AG09309 (cell line): ENCODE measurements at regions not wholly inside any gene's neighbourhood (a gene's known extent, or its start where the extent isn't known, plus 50 kb on each side); places are given as distances from the start of the nearest gene placed in this dataset.

Experiments used
- DNase-seq: peaks from one replicate; pipeline ENCODE4 v3.0.0-alpha.2; 2010; ENCODE audit warnings: low read depth
- H3K4me3 ChIP-seq: 2 replicates; pipeline ENCODE4 v1.5.1; 2011; ENCODE audit warnings: mild to moderate bottlenecking, low read depth, low read length, moderate library complexity; ENCODE audit not compliant: control insufficient read depth
- TF ChIP-seq, protein P1 (sequence below): IDR thresholded peaks from 2 replicates; pipeline ENCODE4 v1.5.1; 2011; ENCODE audit warnings: mild to moderate bottlenecking, low read depth, low read length, inconsistent platforms; ENCODE audit not compliant: insufficient read depth, control insufficient read depth; ENCODE audit errors: missing control alignments

DNA sequence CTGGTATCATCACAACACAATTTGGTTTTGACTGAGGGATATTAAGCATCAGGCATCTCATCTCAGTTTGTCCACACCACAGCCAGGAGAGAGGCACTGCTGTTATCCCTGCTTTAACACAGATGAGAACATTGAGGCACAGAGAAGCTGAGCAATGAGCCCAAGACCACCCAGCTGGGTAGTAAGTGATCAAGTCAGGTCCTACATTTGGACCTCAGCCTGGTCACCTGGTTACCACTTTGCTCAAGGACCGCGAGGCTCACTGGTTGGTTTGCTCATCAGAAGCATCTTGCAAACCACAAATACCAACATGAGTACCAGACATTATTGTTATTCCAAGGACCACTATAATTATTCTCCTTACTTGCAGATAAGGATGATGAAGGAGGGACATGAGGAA lies 245.5 kb downstream of the CBLN1 start:
- no peak overlapping the region for H3K4me3 ChIP-seq
- TF ChIP-seq, protein P1, sequence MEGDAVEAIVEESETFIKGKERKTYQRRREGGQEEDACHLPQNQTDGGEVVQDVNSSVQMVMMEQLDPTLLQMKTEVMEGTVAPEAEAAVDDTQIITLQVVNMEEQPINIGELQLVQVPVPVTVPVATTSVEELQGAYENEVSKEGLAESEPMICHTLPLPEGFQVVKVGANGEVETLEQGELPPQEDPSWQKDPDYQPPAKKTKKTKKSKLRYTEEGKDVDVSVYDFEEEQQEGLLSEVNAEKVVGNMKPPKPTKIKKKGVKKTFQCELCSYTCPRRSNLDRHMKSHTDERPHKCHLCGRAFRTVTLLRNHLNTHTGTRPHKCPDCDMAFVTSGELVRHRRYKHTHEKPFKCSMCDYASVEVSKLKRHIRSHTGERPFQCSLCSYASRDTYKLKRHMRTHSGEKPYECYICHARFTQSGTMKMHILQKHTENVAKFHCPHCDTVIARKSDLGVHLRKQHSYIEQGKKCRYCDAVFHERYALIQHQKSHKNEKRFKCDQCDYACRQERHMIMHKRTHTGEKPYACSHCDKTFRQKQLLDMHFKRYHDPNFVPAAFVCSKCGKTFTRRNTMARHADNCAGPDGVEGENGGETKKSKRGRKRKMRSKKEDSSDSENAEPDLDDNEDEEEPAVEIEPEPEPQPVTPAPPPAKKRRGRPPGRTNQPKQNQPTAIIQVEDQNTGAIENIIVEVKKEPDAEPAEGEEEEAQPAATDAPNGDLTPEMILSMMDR: no peak
- no peak for DNase-seq

DNA sequence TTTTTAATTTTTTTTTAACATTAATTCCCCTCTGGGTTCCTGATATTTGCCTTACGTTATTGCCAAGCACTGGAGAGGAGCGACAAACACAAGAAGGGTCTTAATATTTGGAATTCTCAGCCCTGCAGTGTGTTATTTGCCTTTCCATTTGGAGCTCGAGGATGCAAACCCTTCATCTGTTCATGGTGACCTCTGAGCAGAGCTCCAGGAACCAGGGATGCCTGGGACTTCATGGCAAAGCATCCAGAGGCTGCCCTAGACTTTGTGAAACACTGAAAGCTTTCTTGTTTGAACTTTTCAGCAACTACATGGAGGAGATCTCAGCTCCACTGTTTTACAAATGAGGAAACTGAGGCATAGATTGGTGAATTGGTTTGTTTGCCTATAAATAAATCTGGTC lies 254.2 kb downstream of the CBLN1 start:
- no peak overlapping the region for H3K4me3 ChIP-seq
- DNase-seq: no peak
- TF ChIP-seq, protein P1: no peak

DNA sequence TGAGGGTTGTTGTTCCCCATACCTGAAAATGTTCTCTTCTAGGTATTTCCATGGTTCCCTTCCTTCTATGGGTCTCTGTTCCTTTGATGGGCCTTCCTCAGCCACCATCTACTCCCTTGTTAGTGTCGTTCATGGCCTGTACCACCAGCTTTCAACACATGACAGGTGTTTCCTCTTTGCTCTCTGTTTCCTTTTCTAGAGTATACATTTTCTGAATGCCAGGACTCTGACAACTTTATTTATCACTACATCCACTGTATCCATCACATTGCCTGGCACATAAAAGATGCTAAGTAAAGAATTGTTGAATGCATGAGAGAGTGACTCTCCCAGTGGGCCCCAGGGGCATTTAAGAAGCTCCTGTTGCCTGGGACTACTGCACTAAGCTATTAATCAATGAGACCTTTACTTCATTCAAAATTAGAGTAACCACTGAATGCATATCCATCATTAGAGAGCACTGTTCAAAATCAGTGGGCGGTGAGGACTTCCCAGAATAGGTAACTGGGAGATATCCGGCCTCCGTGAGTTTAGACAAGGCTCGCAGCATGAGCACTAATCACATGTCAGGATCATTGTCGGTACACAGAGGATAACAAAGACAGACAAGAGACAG lies 255.0 kb downstream of the CBLN1 start:
- TF ChIP-seq, protein P1: no peak

DNA sequence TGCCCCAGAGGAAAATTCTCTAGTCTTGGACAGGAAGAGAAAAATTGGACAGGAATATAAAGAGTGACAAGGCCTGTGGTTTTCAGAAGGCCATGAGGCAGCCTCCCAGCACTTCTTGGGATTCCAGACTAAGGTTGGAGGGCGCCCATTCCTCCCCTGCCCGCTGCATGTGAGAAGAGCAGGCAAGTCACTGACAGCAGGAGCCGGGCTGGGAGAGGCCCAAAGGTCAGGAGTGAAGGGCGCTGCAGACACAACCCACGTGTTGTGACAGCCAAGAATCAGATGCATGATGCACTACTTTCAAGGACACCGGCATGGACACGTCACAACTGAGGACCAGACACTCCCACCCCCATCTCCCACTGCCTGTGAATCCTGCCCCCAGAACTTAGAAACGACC lies 256.7 kb downstream of the CBLN1 start:
- no peak overlapping the region for H3K4me3 ChIP-seq
- TF ChIP-seq, protein P1: no peak
- DNase-seq: no peak

More for the DNA sequence above, 255.0 kb downstream of the CBLN1 start:
- no peak for DNase-seq
- no peak overlapping the region for H3K4me3 ChIP-seq

DNA sequence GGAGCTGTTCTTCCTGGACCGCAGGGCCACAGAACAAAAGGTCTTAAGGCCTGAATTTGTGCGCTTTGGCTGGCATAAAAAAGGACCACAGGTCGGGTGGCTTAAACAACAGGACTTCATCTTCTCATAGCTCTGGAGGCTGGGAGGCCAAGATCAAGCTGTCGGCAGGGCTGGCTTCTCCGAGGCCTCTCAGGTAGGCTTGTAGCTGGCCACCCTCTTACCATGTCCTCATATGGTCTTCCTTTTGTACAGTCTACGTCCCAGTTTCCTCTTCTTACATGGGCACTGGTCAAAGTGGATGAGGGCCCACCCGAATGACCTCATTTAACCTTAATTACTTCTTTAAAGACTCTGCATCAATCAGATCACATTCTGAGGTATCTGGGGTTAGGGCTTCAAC lies 257.6 kb downstream of the CBLN1 start:
- DNase-seq: no peak
- no peak overlapping the region for H3K4me3 ChIP-seq
- TF ChIP-seq, protein P1: no peak

DNA sequence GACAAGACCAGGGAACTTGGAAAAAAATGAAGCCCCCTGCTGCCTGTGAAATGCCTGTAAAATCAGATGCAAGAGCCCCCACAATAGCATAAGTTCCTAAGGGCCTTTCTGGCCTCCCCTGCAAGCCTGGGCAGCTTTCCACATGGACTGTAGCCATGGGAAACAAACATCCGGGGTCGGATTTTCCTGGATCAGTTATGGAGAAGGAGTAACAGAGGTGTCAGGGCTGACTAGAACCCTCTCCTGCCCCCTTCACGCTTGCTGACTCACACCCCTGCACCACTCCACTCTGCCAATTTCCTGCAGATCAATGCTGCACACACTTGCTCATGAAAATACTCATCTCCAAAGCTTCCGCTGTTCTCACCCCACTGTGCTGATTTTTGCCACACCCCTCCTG lies 258.6 kb downstream of the CBLN1 start:
- DNase-seq: no peak
- TF ChIP-seq, protein P1: no peak
- H3K4me3 ChIP-seq: no peak overlapping the region
